ENCODE measurements at regions not wholly inside any gene's neighbourhood (a gene's known extent, or its start where the extent isn't known, plus 50 kb on each side); places are given as distances from the start of the nearest gene placed in this dataset.

GRCh38 chr6:40887079-40887791, 151.8 kb downstream of the UNC5CL start:
- no peak overlapping the region for H3K9ac ChIP-seq (replicated peaks; ENCODE audit: extremely low read depth, insufficient read depth, low read length)
- no peaks in the 10 kb centered on the region for H4K20me1 ChIP-seq (replicated peaks; ENCODE audit: control insufficient read depth, extremely low read depth, insufficient read depth, low read length)
- H3K4me2 ChIP-seq (ENCODE audit: insufficient read depth, low read length) = no peak overlapping the region
- H2AFZ ChIP-seq (ENCODE audit: low read depth, low read length) = no peak overlapping the region
- H3K27ac ChIP-seq (ENCODE audit: insufficient read depth, low read depth, low read length) = no peak overlapping the region
- dilution Hi-C loops (cut with MboI; ENCODE audit: extremely low pct_ligation_motif_present, low sequenced_read_pairs) (no loop called here), intact Hi-C loops (cut with micrococcal nuclease) (no loop called here)
- FAIRE-seq (no peak), DNase-seq (ENCODE audit: low read depth, low spot score) (no peak)
- H3K9me3 ChIP-seq (replicated peaks; ENCODE audit: control insufficient read depth, insufficient read depth, low read length) = no peaks in the 10 kb centered on the region
- no TSS peak for BruUV-seq (replicated peaks)
- peaks cover 2 to 11% of the 10 kb centered on the region in 2 experiments for H3K27me3 ChIP-seq (ENCODE audit: control insufficient read depth in 2 of 2, insufficient read depth in 2 of 2, low read length in 2 of 2)
- ChIA-PET CTCF (interaction anchor here (1.1 to 1.3 kb wide), 2 partner anchors 8 to 14 kb away, joined by 3 read pairs; no protein-coding TSS in a partner anchor), POLR2A (no interaction called here)
- no peak overlapping the region for H3K4me3 ChIP-seq (replicated peaks in 1 of 3; ENCODE audit: insufficient read depth in 1 of 3, low read depth in 1 of 3, low read length in 3 of 3)
- no peaks in the 10 kb centered on the region for H3K9me1 ChIP-seq (replicated peaks; ENCODE audit: control insufficient read depth, extremely low read depth, insufficient read depth, low read length)
- H3K4me1 ChIP-seq (ENCODE audit: control insufficient read depth, extremely low read depth, insufficient read depth, low read length) = no peaks in the 10 kb centered on the region
- TF ChIP-seq MAX (IDR thresholded peaks at IDR 0.05; ENCODE audit: insufficient read depth, insufficient read length) (no peak), MYC (IDR thresholded peaks at IDR 0.05; ENCODE audit: low read depth, low read length) (no peak), FOS (IDR thresholded peaks at IDR 0.05; ENCODE audit: borderline replicate concordance, insufficient read depth, low read length) (no peak), EZH2 (IDR thresholded peaks at IDR 0.05; ENCODE audit: borderline replicate concordance, low read depth, low read length, severe bottlenecking) (no peak), CTCF (IDR thresholded peaks at IDR 0.05; ENCODE audit: extremely low read depth in 1 of 2, insufficient read depth in 1 of 2, low read depth in 1 of 2, low read length in 2 of 2) (no peak), JUN (IDR thresholded peaks at IDR 0.05; ENCODE audit: borderline replicate concordance, insufficient read depth, insufficient read length, low read depth) (no peak), GATA2 (IDR thresholded peaks at IDR 0.05; ENCODE audit: insufficient read depth, insufficient read length, low read depth, low read length) (no peak), POLR2A (IDR thresholded peaks at IDR 0.05; ENCODE audit: low read depth, low read length) (no peak), POLR2AphosphoS5 (IDR thresholded peaks at IDR 0.05; ENCODE audit: insufficient read depth, low read depth, low read length) (no peak)
- no peaks in the 10 kb centered on the region for H3K36me3 ChIP-seq (ENCODE audit: control insufficient read depth in 2 of 2, extremely low read depth in 1 of 2, insufficient read depth in 2 of 2, low read length in 2 of 2)
- H3K79me2 ChIP-seq (ENCODE audit: control insufficient read depth, insufficient read depth, low read length) = no peaks in the 10 kb centered on the region
